Femur (tissue), 1 donor: ENCODE measurements at regions not wholly inside any gene's neighbourhood (a gene's known extent, or its start where the extent isn't known, plus 50 kb on each side); places are given as distances from the start of the nearest gene placed in this dataset.
A peak's percentile ranks its signal among the peaks of the same experiment; 100 is the strongest.

ENCODE experiments used
- DNase-seq: peaks from one replicate; pipeline ENCODE4 v3.0.0-alpha.2; 2017

GRCh38 chr13:79081942-79082341, 324.1 kb downstream of the RBM26 start:
- DNase-seq, result no peak

DNA sequence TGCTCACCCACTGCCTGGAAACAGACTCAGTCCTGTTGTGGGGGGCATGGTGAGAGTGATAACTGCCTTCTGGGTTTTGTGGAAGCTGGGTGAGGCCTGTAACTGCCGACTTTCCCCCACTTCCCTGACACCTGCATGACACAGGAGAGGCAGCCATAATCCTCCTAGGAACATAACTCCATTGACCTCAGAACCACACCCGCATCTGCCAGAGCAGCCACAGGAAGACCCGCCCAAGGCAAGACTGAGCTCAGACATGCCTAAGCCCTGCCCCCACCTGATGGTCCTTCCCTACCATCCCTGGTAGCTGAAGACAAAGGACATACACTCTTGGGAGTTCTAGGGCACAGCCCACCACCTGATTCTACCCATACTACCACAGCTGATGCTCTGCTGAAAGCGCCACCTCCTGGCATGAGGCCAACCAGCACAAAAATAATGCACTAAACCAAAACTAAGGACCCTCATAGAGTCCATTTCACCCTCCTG, 326.7 kb downstream of the RBM26 start:
- no peak for DNase-seq

DNA sequence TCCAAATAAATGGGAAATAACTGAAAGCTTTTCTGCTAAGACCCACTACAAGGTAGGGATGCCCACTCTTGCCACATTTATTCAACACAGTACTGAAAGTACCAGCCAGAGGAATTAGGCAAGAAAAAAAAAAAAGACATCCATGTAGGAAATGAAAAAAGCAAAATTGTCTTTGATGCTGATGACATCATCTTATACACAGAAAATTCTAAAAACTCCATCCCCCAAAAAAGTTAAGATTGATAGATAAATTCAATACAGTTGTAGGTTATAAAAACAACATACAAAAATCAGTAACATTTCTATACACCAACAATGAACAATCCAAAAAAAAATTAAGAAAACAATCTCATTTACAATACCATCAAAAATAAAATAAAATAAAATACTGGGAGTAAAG, 330.4 kb downstream of the RBM26 start:
- no peak for DNase-seq

GRCh38 chr13:79070343-79070974, 335.6 kb downstream of the RBM26 start:
- no peak for DNase-seq

GRCh38 chr13:79062291-79062690, 343.8 kb downstream of the RBM26 start:
- no peak for DNase-seq

DNA sequence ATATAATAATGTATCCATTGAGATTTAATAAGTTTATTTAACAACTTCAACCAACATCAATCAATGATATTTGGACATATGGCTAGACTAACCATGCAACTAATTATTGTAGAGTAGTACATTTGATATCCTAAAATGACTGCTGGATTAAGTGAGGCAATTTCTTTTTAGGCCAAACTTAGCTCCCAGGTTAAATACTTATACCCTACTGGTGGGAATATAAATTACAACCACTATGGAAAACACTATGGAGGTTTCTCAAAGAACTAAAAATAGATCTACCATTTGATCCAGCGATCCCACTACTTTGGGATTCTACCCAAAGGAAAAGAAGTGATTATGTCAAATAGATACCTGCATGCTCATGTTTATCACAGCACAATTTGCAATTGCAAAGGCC, 345.8 kb downstream of the RBM26 start:
- no peak for DNase-seq

DNA sequence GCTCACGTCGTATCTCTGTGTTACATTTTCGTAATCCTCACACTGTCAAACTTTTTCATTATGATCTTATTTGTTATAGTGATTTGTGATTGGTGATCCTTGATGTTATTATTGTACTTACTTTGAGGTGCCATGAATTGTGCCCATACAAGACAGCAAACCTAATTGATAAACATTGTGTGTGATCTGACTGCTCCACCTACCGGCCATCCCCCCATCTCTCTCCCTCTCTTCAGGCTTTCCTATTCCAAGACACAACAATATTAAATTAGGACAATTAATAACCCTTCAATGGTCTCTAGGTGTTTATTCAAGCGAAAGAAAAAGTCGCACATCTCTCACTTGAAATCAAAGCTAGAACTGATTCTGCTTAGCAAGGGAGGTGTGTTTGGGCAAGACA, 349.3 kb downstream of the RBM26 start:
- DNase-seq, result no peak

DNA sequence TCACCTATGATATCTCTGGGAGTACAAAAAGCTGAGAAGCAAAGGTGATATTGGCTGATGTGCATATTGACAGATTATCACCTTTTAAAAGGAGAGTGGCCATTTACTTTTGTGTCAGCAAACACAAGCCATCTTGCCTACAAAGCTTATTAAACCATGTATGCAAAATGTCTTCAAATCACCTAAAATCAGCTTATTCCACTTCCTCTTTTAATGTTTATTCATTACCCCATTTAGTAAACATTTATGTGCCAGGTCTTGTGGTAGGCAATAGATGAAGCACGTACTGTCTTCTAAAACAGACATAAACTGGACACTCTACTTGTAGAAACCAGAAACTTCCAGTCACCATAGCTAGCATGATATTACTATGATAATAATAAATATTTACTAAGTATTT, 354.6 kb downstream of the RBM26 start:
- DNase-seq, result no peak

GRCh38 chr13:79044415-79044814, 361.6 kb downstream of the RBM26 start:
- DNase-seq, result no peak

- DNase-seq, result no peak
Observed at GRCh38 chr13:79043208-79043607, 362.8 kb downstream of the RBM26 start.

GRCh38 chr13:79037197-79037596, 368.9 kb downstream of the RBM26 start:
- DNase-seq, result no peak

DNA sequence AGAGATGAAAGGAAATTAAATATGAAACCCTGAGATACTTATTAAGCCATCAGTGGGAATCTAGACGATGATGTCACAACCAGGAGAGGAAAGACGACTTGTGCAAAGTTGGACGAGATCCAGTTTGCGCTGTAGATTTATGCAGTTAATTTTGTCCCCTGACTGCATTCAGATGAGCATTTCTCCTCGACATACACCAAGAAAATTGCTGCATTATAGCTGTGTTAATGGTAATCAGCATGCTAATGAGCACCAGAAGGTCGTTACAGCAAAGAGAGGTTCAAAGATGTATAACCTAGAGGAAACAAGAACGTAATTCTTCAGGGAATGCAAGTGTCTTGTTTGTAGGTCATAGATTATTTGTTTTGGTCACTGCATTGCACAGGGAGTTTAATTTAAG, 371.7 kb downstream of the RBM26 start:
- DNase-seq, result no peak

GRCh38 chr13:79030513-79030912, 371.6 kb upstream of the OBI1 start:
- no peak for DNase-seq

GRCh38 chr13:79018166-79018565, 359.2 kb upstream of the OBI1 start:
- no peak for DNase-seq

DNA sequence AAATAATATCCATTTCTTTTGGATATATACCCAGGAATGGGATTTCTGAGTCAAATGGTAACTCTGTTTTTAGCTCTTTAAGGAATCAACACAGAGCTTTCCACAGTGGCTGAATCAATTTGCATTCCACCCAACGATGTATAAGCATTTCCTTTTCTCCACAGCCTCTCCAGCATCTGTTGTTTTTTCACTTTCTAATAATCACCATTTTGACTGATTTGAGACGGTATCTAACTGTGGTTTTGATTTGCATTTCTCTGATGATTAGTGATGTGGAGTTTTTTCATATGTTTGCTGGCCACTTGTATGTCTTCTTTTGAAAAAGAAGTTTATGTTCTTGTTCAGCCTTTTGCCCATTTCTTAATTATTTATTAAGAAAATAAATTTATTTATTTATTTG, 352.2 kb upstream of the OBI1 start:
- no peak for DNase-seq

- DNase-seq, result no peak
Observed at GRCh38 chr13:79003989-79004898, 345.3 kb upstream of the OBI1 start.

DNA sequence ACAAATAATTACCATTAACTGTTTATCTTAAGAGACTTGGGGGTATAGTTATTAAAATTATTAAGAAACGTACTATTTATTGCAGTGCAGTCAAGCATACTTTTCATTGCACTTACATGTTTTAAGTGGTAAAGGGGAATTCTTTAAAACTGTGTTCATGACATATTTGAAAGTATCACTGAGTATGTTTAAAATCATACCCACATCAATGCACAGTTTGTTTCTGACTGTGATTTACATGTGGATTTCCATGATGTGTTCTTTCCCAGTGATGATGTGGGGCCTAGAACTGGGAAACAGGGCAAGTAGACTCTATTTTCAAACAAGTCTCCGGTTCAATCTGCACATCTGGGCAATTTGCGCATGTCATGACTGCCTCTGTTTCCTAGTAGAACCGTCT, 340.5 kb upstream of the OBI1 start:
- DNase-seq, result no peak

- DNase-seq, result no peak
Observed at GRCh38 chr13:78998630-78999315, 339.8 kb upstream of the OBI1 start.

DNA sequence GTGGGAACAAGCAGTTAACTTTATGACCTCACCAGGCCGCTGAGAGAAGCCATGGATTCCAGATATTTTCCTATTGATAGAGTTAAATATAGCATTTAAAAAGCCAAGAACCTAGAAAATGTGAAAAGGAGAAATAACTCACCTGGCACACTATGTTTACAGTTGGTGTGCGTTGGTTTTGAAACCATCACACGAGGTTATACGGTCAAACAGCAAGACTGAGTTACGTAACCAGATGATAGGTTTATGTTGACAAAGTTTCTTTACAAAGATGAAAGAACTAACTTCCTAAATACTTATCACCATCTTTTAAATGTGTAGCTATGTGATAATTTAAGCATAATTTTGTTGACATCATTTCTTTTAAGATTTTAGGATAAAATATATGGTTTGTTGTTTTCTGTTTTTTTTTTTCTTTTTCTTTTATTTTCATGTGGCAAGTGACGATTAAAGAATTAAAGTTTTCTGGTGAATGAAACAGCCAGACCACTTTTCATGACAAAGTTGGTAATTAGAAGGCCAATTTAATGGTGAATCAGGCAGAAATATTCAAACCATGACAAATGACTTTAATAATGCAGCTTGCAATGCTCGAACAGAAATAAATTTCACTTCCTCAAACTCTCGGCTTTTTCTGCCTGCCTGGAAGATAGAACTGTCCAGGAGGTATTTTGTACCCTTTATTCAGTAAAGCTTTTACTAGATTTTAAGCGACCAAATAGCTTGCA, 339.1 kb upstream of the OBI1 start:
- DNase-seq, result no peak

DNA sequence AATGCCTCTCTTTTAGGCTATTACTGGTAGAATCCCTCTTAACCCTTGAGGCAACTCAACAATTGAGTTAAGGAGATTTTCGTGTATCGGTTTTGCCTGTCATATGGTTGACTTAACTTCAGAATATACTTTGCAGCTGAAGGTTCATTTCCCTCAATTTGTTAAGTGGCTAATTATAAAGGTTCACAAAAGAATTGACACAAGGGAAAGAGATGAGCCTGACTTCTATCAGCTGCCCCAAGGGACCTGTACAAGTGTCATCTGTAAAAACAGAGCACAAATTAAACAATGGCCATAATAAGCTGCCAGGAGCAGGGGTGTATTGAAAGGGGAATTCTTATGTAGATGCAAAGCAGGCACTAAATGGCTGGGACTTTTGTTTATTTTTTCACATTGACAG, 334.8 kb upstream of the OBI1 start:
- no peak for DNase-seq

DNA sequence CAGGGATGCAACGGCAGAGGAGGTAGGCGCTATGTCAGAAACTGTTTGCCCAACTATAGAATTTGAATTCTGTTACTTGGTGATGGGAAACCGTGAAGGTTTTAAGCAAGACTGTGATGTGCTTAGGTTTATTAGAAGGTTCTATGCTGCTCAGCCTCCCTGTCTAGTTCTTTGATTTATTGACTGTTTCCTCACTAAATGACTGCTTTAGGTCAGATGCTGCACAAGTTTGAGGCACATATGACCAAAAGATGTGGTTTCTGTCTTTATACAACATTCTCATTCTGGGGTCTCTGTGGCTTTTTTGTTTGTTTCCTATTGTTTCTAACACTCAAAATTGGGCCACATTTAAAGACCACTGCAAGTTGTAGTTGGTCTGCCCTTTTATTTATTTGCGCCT, 323.0 kb upstream of the OBI1 start:
- DNase-seq, result no peak

- DNase-seq, result no peak
Observed at GRCh38 chr13:78979349-78979748, 320.4 kb upstream of the OBI1 start.

- DNase-seq, result peak; percentile 33
Observed at GRCh38 chr13:78978381-78978998, 319.5 kb upstream of the OBI1 start.
